B cell (primary cell): ENCODE measurements at regions not wholly inside any gene's neighbourhood (a gene's known extent, or its start where the extent isn't known, plus 50 kb on each side); places are given as distances from the start of the nearest gene placed in this dataset.

ENCODE experiments used
- ATAC-seq: fragments of 200-7000 bp; cut with Tn5 transposase; one replicate; pipeline ENCODE4 v1.10.0; 2021; ENCODE audit warnings: low read depth, mild to moderate bottlenecking, moderate number of reproducible peaks, moderate library complexity
- CTCF ChIA-PET: fragments of 350-600 bp; sonication (Branson Sonifier 250); formaldehyde crosslinking; loops from one replicate; lab custom pipeline; 2021; ENCODE audit warnings: antibody characterized with exemption, inconsistent platforms; lab: Charles Lee
- POLR2A ChIA-PET: fragments of 350-600 bp; sonication (Branson Sonifier 250); formaldehyde crosslinking; loops from one replicate; lab custom pipeline; 2021; ENCODE audit warnings: antibody characterized with exemption; lab: Charles Lee
- DNase-seq: peaks from one replicate; pipeline ENCODE4 v3.0.0; 2013
- H2AFZ ChIP-seq: 2 replicates; pipeline ENCODE4 v1.6.1; 2012; ENCODE audit warnings: mild to moderate bottlenecking, low read depth, low read length; ENCODE audit not compliant: insufficient read depth, poor library complexity, severe bottlenecking
- H3K27ac ChIP-seq, 2 donors: 1 replicate in 1 of 2; 2 replicates in 1 of 2; pipeline ENCODE4 v1.5.1; 2012 to 2013; ENCODE audit warnings: low read length in 2 of 2, mild to moderate bottlenecking in 2 of 2, moderate library complexity in 1 of 2
- H3K27me3 ChIP-seq, 4 experiments: fragments of 200-600 bp in 1 of 4; sonication (generic) in 1 of 4; replicated peaks in 1 of 4; 1 replicate in 2 of 4; 2 replicates in 2 of 4; pipeline versions ENCODE4 v1.6.1 to v1.7.0; 2013 to 2016; ENCODE audit warnings: low read length in 3 of 4, mild to moderate bottlenecking in 2 of 4, mixed read lengths in 1 of 4, moderate library complexity in 1 of 4; ENCODE audit not compliant: insufficient read depth in 4 of 4, control insufficient read depth in 3 of 4; ENCODE audit errors: control extremely low read depth in 1 of 4
- H3K36me3 ChIP-seq, 2 experiments: replicated peaks in 1 of 2; 1 replicate in 1 of 2; 2 replicates in 1 of 2; pipeline versions ENCODE4 v1.6.1 to v1.7.1; 2013; ENCODE audit warnings: low read length in 1 of 2; ENCODE audit not compliant: insufficient read depth in 2 of 2, control insufficient read depth in 1 of 2; ENCODE audit errors: control extremely low read depth in 1 of 2, extremely low read depth in 1 of 2
- H3K4me1 ChIP-seq, 2 donors: fragments of 200-600 bp in 1 of 2; sonication (generic) in 1 of 2; 1 replicate in 1 of 2; 2 replicates in 1 of 2; pipeline versions ENCODE4 v1.5.1 to v1.6.1; 2013 to 2017; ENCODE audit warnings: low read length in 2 of 2; ENCODE audit not compliant: control insufficient read depth in 2 of 2, insufficient read depth in 2 of 2
- H3K4me2 ChIP-seq: replicated peaks from 2 replicates; pipeline ENCODE3; 2012; ENCODE audit warnings: mild to moderate bottlenecking, low read depth, low read length; ENCODE audit not compliant: poor library complexity, severe bottlenecking
- H3K4me3 ChIP-seq, 5 experiments: fragments of 200-600 bp in 1 of 5; sonication (generic) in 1 of 5; 1 replicate in 3 of 5; 2 replicates in 2 of 5; pipeline versions ENCODE4 v1.5.1 to v1.7.0; 2011 to 2016; ENCODE audit warnings: low read length in 4 of 5, mild to moderate bottlenecking in 4 of 5, low read depth in 2 of 5, control low read depth in 1 of 5, moderate library complexity in 1 of 5; ENCODE audit not compliant: insufficient read depth in 1 of 5; ENCODE audit errors: control extremely low read depth in 1 of 5, extremely low read depth in 1 of 5
- H3K79me2 ChIP-seq: fragments of 200-600 bp; sonication (generic); one replicate; pipeline ENCODE4 v1.6.0; 2016; ENCODE audit warnings: low read length; ENCODE audit not compliant: control insufficient read depth, insufficient read depth
- H3K9ac ChIP-seq: fragments of 200-600 bp; sonication (generic); 2 replicates; pipeline ENCODE4 v1.6.1; 2017; ENCODE audit warnings: mild to moderate bottlenecking, low read length, moderate library complexity
- H3K9me3 ChIP-seq, 3 donors: one replicate each; pipeline versions ENCODE4 v1.6.1 to v1.7.1; 2013; ENCODE audit warnings: low read length in 2 of 3; ENCODE audit not compliant: control insufficient read depth in 2 of 3, insufficient read depth in 1 of 3; ENCODE audit errors: control extremely low read depth in 1 of 3
- H4K20me1 ChIP-seq: 2 replicates; pipeline ENCODE4 v1.6.0; 2012; ENCODE audit warnings: mild to moderate bottlenecking, low read length; ENCODE audit not compliant: insufficient read depth, control insufficient read depth, poor library complexity, severe bottlenecking
- H3K27ac Mint-ChIP-seq: one replicate; pipeline ENCODE4 v1.8.0; 2021; ENCODE audit warnings: mixed read lengths
- H3K27me3 Mint-ChIP-seq: one replicate; pipeline ENCODE4 v1.8.0; 2021; ENCODE audit warnings: mixed read lengths
- H3K4me1 Mint-ChIP-seq: one replicate; pipeline ENCODE4 v1.8.0; 2021; ENCODE audit warnings: mixed read lengths
- H3K4me3 Mint-ChIP-seq: one replicate; pipeline ENCODE4 v1.8.0; 2021; ENCODE audit warnings: mixed read lengths
- H3K9me3 Mint-ChIP-seq: one replicate; pipeline ENCODE4 v1.8.0; 2022; ENCODE audit warnings: mixed read lengths; ENCODE audit not compliant: insufficient read depth
- EZH2 ChIP-seq: IDR thresholded peaks from 2 replicates; pipeline ENCODE4 v1.6.1; 2012; ENCODE audit warnings: borderline replicate concordance, low read depth, mild to moderate bottlenecking, moderate library complexity, low read length; ENCODE audit not compliant: insufficient read depth, poor library complexity, severe bottlenecking
- WGBS: methylation state at CpG from one replicate; pipeline ENCODE4 v1.1.5; 2013; ENCODE audit warnings: missing lambda C conversion rate; ENCODE audit not compliant: insufficient coverage; 5-methylcytosine and 5-hydroxymethylcytosine counted together
- intact Hi-C: fragments of 100-400 bp; cut with micrococcal nuclease; formaldehyde crosslinking; loops from one replicate; pipeline ENCODE4 v1.10.0; 2022
- TF ChIP-seq, protein P1 (sequence below): fragments of 200-600 bp; IDR thresholded peaks from one replicate; pipeline ENCODE4 v1.8.0; 2022; ENCODE audit warnings: antibody characterized with exemption, mild to moderate bottlenecking

DNA sequence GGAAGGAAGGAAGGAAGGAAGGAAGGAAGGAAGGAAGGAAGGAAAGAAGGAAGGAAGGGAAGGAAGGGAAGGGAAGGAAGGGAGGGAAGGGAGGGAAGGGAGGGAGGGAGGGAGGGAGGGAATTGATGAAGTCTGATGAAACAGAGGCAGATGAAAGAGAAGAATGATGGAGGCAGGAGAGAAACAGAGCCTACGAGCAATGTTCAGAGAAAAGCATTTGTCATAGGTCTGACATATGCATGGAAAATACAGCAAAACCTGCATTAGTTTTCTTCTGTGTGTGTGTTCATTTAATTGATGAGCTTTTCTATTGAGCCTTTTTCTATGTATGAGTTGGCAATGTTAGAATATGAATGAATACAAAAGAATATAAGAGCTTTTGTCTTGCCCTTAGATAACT, 343.4 kb downstream of the GXYLT1 start:
- Histone ChIP-seq H3K9me3 (no peaks in the 10 kb centered on the region), H3K4me3 (no peak overlapping the region), H3K27me3 (no peaks in the 10 kb centered on the region), H3K79me2 (no peaks in the 10 kb centered on the region), H2AFZ (no peak overlapping the region), H3K9ac (no peak overlapping the region), H3K4me1 (no peaks in the 10 kb centered on the region), H3K27ac (no peak overlapping the region), H3K4me2 (no peak overlapping the region), H4K20me1 (no peaks in the 10 kb centered on the region), H3K36me3 (no peaks in the 10 kb centered on the region)
- H3K9me3 Mint-ChIP-seq = no peaks in the 10 kb centered on the region
- no peak for ATAC-seq
- no peak for DNase-seq
- no peak overlapping the region for H3K4me3 Mint-ChIP-seq
- WGBS = 100% methylated on average over 1 of the region's 1 CpG
- ChIA-PET CTCF (no interaction called here), POLR2A (no interaction called here)
- no peaks in the 10 kb centered on the region for H3K4me1 Mint-ChIP-seq
- no peak for TF ChIP-seq EZH2
- TF ChIP-seq, protein P1, sequence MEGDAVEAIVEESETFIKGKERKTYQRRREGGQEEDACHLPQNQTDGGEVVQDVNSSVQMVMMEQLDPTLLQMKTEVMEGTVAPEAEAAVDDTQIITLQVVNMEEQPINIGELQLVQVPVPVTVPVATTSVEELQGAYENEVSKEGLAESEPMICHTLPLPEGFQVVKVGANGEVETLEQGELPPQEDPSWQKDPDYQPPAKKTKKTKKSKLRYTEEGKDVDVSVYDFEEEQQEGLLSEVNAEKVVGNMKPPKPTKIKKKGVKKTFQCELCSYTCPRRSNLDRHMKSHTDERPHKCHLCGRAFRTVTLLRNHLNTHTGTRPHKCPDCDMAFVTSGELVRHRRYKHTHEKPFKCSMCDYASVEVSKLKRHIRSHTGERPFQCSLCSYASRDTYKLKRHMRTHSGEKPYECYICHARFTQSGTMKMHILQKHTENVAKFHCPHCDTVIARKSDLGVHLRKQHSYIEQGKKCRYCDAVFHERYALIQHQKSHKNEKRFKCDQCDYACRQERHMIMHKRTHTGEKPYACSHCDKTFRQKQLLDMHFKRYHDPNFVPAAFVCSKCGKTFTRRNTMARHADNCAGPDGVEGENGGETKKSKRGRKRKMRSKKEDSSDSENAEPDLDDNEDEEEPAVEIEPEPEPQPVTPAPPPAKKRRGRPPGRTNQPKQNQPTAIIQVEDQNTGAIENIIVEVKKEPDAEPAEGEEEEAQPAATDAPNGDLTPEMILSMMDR = no peak
- H3K27me3 Mint-ChIP-seq = peaks cover 3% of the 10 kb centered on the region
- intact Hi-C loops = no loop called here
- no peak overlapping the region for H3K27ac Mint-ChIP-seq

DNA sequence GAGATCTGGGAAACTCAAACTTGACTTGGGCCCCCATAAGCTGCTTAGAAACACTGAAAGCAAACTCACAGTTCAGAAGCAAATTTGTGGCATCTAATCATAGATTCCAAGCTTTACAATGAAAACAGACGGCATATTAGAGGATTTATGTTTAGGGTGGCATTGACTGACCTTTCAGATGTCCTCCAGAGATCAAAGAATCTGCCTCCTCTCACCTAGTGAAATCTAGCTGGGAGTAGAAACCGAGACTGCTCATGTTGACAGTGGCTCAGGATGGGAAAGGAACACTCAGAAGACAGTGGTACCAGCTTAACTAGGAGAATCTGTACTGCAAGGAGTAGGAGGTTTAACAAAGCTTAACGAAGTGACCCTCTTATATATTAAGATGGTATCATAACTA, 345.0 kb downstream of the GXYLT1 start:
- Histone ChIP-seq H3K27me3 (no peaks in the 10 kb centered on the region), H3K4me2 (no peak overlapping the region), H3K4me1 (no peaks in the 10 kb centered on the region), H4K20me1 (no peaks in the 10 kb centered on the region), H3K27ac (no peak overlapping the region), H3K9ac (no peak overlapping the region), H3K9me3 (no peaks in the 10 kb centered on the region), H3K36me3 (no peaks in the 10 kb centered on the region), H2AFZ (no peak overlapping the region), H3K4me3 (no peak overlapping the region), H3K79me2 (no peaks in the 10 kb centered on the region)
- H3K9me3 Mint-ChIP-seq = no peaks in the 10 kb centered on the region
- POLR2A ChIA-PET = no interaction called here
- ATAC-seq = no peak
- TF ChIP-seq, protein P1 = no peak
- no peak for TF ChIP-seq EZH2
- WGBS = no CpG with 5 or more reads among the region's 3 CpGs
- CTCF ChIA-PET = no interaction called here
- no peaks in the 10 kb centered on the region for H3K4me1 Mint-ChIP-seq
- DNase-seq = no peak
- H3K27ac Mint-ChIP-seq = no peak overlapping the region
- intact Hi-C loops = no loop called here
- no peak overlapping the region for H3K4me3 Mint-ChIP-seq
- H3K27me3 Mint-ChIP-seq = peaks cover 3% of the 10 kb centered on the region
